NCI-H524 (cell line): ENCODE measurements at regions not wholly inside any gene's neighbourhood (a gene's known extent, or its start where the extent isn't known, plus 50 kb on each side); places are given as distances from the start of the nearest gene placed in this dataset.

ENCODE experiments used
- DNase-seq, 2 experiments: peaks; one replicate each; lab custom pipeline; 2025; lab: John Stamatoyannopoulos, UW

- DNase-seq = no peak
Measured at GRCh38 chr4:175540732-175541131, 271.3 kb downstream of the GPM6A start.

- peak in 1 of 2 experiments; percentile 71 for DNase-seq
Measured at GRCh38 chr4:175542786-175543185, 269.3 kb downstream of the GPM6A start.

GRCh38 chr4:175559126-175559525, 252.9 kb downstream of the GPM6A start:
- DNase-seq = no peak

GRCh38 chr4:175559526-175559925, 252.5 kb downstream of the GPM6A start:
- no peak for DNase-seq

- peak in 1 of 2 experiments; percentile 63 for DNase-seq
Measured at GRCh38 chr4:175560604-175561003, 251.5 kb downstream of the GPM6A start.

- peak in 1 of 2 experiments; percentile 21 for DNase-seq
Measured at GRCh38 chr4:175561696-175562095, 250.4 kb downstream of the GPM6A start.

GRCh38 chr4:175562111-175562510, 250.0 kb downstream of the GPM6A start:
- no peak for DNase-seq

GRCh38 chr4:175562542-175562941, 249.5 kb downstream of the GPM6A start:
- peak in 1 of 2 experiments; percentile 39 for DNase-seq
